SK-N-SH (cell line): ENCODE measurements at regions not wholly inside any gene's neighbourhood (a gene's known extent, or its start where the extent isn't known, plus 50 kb on each side); places are given as distances from the start of the nearest gene placed in this dataset.

Experiments used
- CTCF ChIA-PET: fragments of 300-600, 350-600 bp; formaldehyde crosslinking; extraction: SDS; loops from one replicate; lab custom pipeline; 2021; lab: Yijun Ruan, JAX
- POLR2A ChIA-PET: fragments of 350-600 bp; sonication (Branson Sonifier 250); formaldehyde crosslinking; extraction: SDS; loops from one replicate; lab custom pipeline; 2020; ENCODE audit warnings: antibody characterized with exemption, inconsistent platforms; lab: Yijun Ruan, JAX
- DNase-seq: peaks from one replicate; pipeline ENCODE4 v3.0.0; 2012
- H2AFZ ChIP-seq: fragments of 200-600 bp; sonication (generic); 2 replicates; pipeline ENCODE4 v1.8.1; 2016; ENCODE audit warnings: antibody characterized with exemption, mild to moderate bottlenecking, low read depth
- H3F3A ChIP-seq: fragments of 200-600 bp; sonication (generic); replicated peaks from 2 replicates; pipeline ENCODE3; 2016; ENCODE audit warnings: antibody characterized with exemption, mild to moderate bottlenecking; ENCODE audit not compliant: insufficient read depth
- H3K27ac ChIP-seq, 2 experiments: fragments of 200-500 bp in 1 of 2; fragments of 200-600 bp in 1 of 2; sonication (Bioruptor generic) in 1 of 2; sonication (generic), shearing (Covaris generic) in 1 of 2; 2 replicates each; pipeline versions ENCODE4 v1.5.1 to v1.6.1; 2014 to 2016; ENCODE audit warnings: low read depth in 2 of 2, inconsistent platforms in 1 of 2, low read length in 1 of 2, mild to moderate bottlenecking in 1 of 2, mixed read lengths in 1 of 2
- H3K27me3 ChIP-seq: fragments of 200-600 bp; sonication (generic), shearing (Covaris generic); 2 replicates; pipeline ENCODE4 v1.6.1; 2016; ENCODE audit warnings: mixed run types; ENCODE audit not compliant: insufficient read depth
- H3K36me3 ChIP-seq, 2 experiments: fragments of 200-500 bp in 1 of 2; fragments of 200-600 bp in 1 of 2; sonication (Bioruptor generic) in 1 of 2; sonication (generic) in 1 of 2; replicated peaks in 1 of 2; 2 replicates each; pipeline versions ENCODE3 to v1.5.1; 2014 to 2016; ENCODE audit warnings: low read length in 1 of 2, mild to moderate bottlenecking in 1 of 2; ENCODE audit not compliant: insufficient read depth in 2 of 2, control insufficient read depth in 1 of 2
- H3K4me1 ChIP-seq, 2 experiments: fragments of 200-500 bp in 1 of 2; fragments of 200-600 bp in 1 of 2; sonication (Bioruptor generic) in 1 of 2; sonication (generic), shearing (Covaris generic) in 1 of 2; 2 replicates each; pipeline versions ENCODE4 v1.5.1 to v1.6.1; 2014 to 2016; ENCODE audit warnings: low read depth in 1 of 2, low read length in 1 of 2, mixed run types in 1 of 2; ENCODE audit not compliant: insufficient read depth in 2 of 2, control insufficient read depth in 1 of 2
- H3K4me2 ChIP-seq: fragments of 200-600 bp; sonication (generic), shearing (Covaris generic); 2 replicates; pipeline ENCODE4 v1.6.1; 2017; ENCODE audit warnings: mixed run types
- H3K4me3 ChIP-seq, 2 experiments: fragments of 200-500 bp in 1 of 2; fragments of 200-600 bp in 1 of 2; sonication (Bioruptor generic) in 1 of 2; sonication (generic), shearing (Covaris generic) in 1 of 2; 2 replicates each; pipeline versions ENCODE4 v1.5.1 to v1.8.1; 2014 to 2016; ENCODE audit warnings: low read depth in 2 of 2, inconsistent platforms in 1 of 2, low read length in 1 of 2, mild to moderate bottlenecking in 1 of 2, mixed read lengths in 1 of 2, moderate library complexity in 1 of 2
- H3K79me2 ChIP-seq: fragments of 200-600 bp; sonication (generic); 2 replicates; pipeline ENCODE4 v1.8.1; 2017; ENCODE audit warnings: mild to moderate bottlenecking; ENCODE audit not compliant: insufficient read depth
- H3K9ac ChIP-seq: fragments of 200-600 bp; sonication (generic); 2 replicates; pipeline ENCODE4 v1.6.1; 2017; ENCODE audit warnings: mixed run types
- H3K9me2 ChIP-seq: fragments of 200-600 bp; sonication (generic); 2 replicates; pipeline ENCODE4 v1.6.1; 2017; ENCODE audit warnings: mixed run types
- H3K9me3 ChIP-seq: fragments of 200-600 bp; sonication (generic); 2 replicates; pipeline ENCODE4 v1.6.1; 2017; ENCODE audit warnings: mixed run types, mild to moderate bottlenecking, moderate library complexity
- H4K20me1 ChIP-seq: fragments of 200-600 bp; sonication (generic); 2 replicates; pipeline ENCODE4 v1.6.1; 2017; ENCODE audit warnings: mild to moderate bottlenecking, mixed run types; ENCODE audit not compliant: insufficient read depth
- ELF1 ChIP-seq: IDR thresholded peaks from 2 replicates; pipeline ENCODE4 v1.4.0; 2012
- EZH2phosphoT487 ChIP-seq: fragments of 200-600 bp; sonication (generic); IDR thresholded peaks from 2 replicates; pipeline ENCODE4 v1.6.1; 2017; ENCODE audit warnings: low read depth, mixed run types, mild to moderate bottlenecking, antibody characterized with exemption, moderate library complexity, borderline replicate concordance
- FOSL2 ChIP-seq: IDR thresholded peaks from 2 replicates; pipeline ENCODE4 v1.4.0; 2012; ENCODE audit warnings: low read depth, mild to moderate bottlenecking, moderate library complexity, borderline replicate concordance
- GABPA ChIP-seq: IDR thresholded peaks from 2 replicates; pipeline ENCODE4 v1.4.0; 2012; ENCODE audit warnings: low read depth, mild to moderate bottlenecking
- GATA2 ChIP-seq: sonication (generic); formaldehyde crosslinking; IDR thresholded peaks from 2 replicates; pipeline ENCODE4 v1.5.0; 2020; ENCODE audit warnings: mild to moderate bottlenecking, missing genetic modification reagents
- MAX ChIP-seq: IDR thresholded peaks from 2 replicates; pipeline ENCODE4 v1.4.0; 2012; ENCODE audit warnings: low read depth
- MEF2A ChIP-seq: IDR thresholded peaks from 2 replicates; pipeline ENCODE4 v1.4.0; 2012; ENCODE audit warnings: low read depth, borderline replicate concordance
- NRF1 ChIP-seq: IDR thresholded peaks from 2 replicates; pipeline ENCODE4 v1.6.1; 2012; ENCODE audit warnings: low read depth, mild to moderate bottlenecking, low read length
- RAD21 ChIP-seq: IDR thresholded peaks from 2 replicates; pipeline ENCODE4 v1.6.1; 2012; ENCODE audit warnings: mild to moderate bottlenecking, low read length
- REST ChIP-seq: IDR thresholded peaks from 2 replicates; pipeline ENCODE4 v1.6.1; 2012; ENCODE audit warnings: mild to moderate bottlenecking, low read depth, low read length, moderate library complexity
- RXRA ChIP-seq: IDR thresholded peaks from 2 replicates; pipeline ENCODE4 v1.4.0; 2012; ENCODE audit warnings: low read depth, mild to moderate bottlenecking, borderline replicate concordance
- SIN3A ChIP-seq: IDR thresholded peaks from 2 replicates; pipeline ENCODE4 v1.6.1; 2012; ENCODE audit warnings: low read depth, mild to moderate bottlenecking, low read length, moderate library complexity, borderline replicate concordance
- SMC3 ChIP-seq: IDR thresholded peaks from 2 replicates; pipeline ENCODE4 v1.6.1; 2012; ENCODE audit warnings: low read depth, low read length, improper control_type of control experiment
- WGBS: methylation state at CpG from one replicate; pipeline ENCODE4 v1.1.6; 2017; ENCODE audit warnings: low lambda C conversion rate; 5-methylcytosine and 5-hydroxymethylcytosine counted together
- TF ChIP-seq, protein P1 (sequence below): IDR thresholded peaks from 2 replicates; pipeline ENCODE4; 2012
- TF ChIP-seq, protein P2 (sequence below): fragments of 200-600 bp; sonication (generic); IDR thresholded peaks from 2 replicates; pipeline ENCODE4 v1.6.1; 2017; ENCODE audit warnings: antibody characterized with exemption, mild to moderate bottlenecking, moderate library complexity
- TF ChIP-seq, protein P3 (sequence below): fragments of 150-350 bp; IDR thresholded peaks from 2 replicates; pipeline ENCODE4 v1.6.1; 2016; ENCODE audit warnings: mild to moderate bottlenecking, low read depth, low read length

DNA sequence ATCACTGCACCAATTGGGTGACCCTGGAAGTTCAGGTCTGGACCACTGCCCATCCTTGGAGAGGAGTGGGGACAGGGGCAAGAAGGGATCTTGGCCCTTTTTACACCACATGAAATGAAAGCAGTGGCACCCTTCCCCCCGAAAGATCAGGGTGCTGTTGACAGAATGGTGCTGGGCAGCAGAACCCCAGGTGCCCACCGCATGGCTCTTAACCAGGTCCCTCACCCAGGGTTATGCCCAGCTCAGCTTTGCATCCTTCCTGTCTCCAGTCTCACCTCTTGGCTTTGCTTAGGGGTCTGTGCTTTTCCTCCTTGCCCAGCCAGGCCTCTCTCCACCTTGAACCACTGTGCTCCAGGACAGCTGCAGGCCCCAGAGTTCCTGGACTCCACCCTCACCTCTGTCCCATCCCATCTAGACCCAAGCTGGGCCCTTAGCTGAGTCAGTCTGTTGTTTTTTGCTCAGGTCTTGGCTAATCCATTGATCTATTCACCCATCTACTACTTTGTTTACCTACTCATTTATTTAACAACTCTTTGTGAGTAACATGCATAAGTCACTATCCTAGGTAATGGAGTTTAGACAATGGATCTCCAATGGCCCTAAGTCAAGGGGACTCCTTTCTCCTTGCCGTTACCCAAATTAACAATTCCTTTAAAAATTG, 77.1 kb upstream of the PRR23E start:
- POLR2A ChIA-PET = no interaction called here
- WGBS = 69% methylated on average over 2 of the region's 3 CpGs

GRCh38 chr3:127118366-127118765, 74.6 kb upstream of the PRR23E start:
- CTCF ChIA-PET = interaction anchor here (1.6 kb wide), 1 partner anchor 38 kb away, joined by 3 read pairs; no protein-coding TSS in a partner anchor
- H3K4me2 ChIP-seq = no peak overlapping the region
- no peaks in the 10 kb centered on the region for H4K20me1 ChIP-seq
- no peaks in the 10 kb centered on the region for H3F3A ChIP-seq
- no peak overlapping the region for H3K27ac ChIP-seq
- POLR2A ChIA-PET = no interaction called here
- no peak overlapping the region for H2AFZ ChIP-seq
- no peak overlapping the region for H3K9ac ChIP-seq
- DNase-seq = no peak
- H3K27me3 ChIP-seq = no peaks in the 10 kb centered on the region
- no peak overlapping the region for H3K4me3 ChIP-seq
- peaks cover 0 to 19% of the 10 kb centered on the region in 2 experiments; a peak in 1 of 4 replicates for H3K4me1 ChIP-seq
- no peaks in the 10 kb centered on the region for H3K9me3 ChIP-seq
- no peaks in the 10 kb centered on the region for H3K79me2 ChIP-seq
- no peaks in the 10 kb centered on the region for H3K36me3 ChIP-seq
- 57% methylated on average over 3 of the region's 3 CpGs for WGBS
- no peaks in the 10 kb centered on the region for H3K9me2 ChIP-seq
- no peak for TF ChIP-seq NRF1
- TF ChIP-seq, protein P1, sequence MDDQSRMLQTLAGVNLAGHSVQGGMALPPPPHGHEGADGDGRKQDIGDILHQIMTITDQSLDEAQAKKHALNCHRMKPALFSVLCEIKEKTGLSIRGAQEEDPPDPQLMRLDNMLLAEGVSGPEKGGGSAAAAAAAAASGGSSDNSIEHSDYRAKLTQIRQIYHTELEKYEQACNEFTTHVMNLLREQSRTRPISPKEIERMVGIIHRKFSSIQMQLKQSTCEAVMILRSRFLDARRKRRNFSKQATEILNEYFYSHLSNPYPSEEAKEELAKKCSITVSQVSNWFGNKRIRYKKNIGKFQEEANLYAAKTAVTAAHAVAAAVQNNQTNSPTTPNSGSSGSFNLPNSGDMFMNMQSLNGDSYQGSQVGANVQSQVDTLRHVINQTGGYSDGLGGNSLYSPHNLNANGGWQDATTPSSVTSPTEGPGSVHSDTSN = no peak
- TF ChIP-seq SMC3 = no peak
- no peak for TF ChIP-seq GATA2
- no peak for TF ChIP-seq SIN3A
- TF ChIP-seq FOSL2 = no peak
- no peak for TF ChIP-seq GABPA
- TF ChIP-seq MEF2A = no peak
- TF ChIP-seq, protein P2, sequence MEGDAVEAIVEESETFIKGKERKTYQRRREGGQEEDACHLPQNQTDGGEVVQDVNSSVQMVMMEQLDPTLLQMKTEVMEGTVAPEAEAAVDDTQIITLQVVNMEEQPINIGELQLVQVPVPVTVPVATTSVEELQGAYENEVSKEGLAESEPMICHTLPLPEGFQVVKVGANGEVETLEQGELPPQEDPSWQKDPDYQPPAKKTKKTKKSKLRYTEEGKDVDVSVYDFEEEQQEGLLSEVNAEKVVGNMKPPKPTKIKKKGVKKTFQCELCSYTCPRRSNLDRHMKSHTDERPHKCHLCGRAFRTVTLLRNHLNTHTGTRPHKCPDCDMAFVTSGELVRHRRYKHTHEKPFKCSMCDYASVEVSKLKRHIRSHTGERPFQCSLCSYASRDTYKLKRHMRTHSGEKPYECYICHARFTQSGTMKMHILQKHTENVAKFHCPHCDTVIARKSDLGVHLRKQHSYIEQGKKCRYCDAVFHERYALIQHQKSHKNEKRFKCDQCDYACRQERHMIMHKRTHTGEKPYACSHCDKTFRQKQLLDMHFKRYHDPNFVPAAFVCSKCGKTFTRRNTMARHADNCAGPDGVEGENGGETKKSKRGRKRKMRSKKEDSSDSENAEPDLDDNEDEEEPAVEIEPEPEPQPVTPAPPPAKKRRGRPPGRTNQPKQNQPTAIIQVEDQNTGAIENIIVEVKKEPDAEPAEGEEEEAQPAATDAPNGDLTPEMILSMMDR = no peak
- no peak for TF ChIP-seq MAX
- TF ChIP-seq, protein P3, sequence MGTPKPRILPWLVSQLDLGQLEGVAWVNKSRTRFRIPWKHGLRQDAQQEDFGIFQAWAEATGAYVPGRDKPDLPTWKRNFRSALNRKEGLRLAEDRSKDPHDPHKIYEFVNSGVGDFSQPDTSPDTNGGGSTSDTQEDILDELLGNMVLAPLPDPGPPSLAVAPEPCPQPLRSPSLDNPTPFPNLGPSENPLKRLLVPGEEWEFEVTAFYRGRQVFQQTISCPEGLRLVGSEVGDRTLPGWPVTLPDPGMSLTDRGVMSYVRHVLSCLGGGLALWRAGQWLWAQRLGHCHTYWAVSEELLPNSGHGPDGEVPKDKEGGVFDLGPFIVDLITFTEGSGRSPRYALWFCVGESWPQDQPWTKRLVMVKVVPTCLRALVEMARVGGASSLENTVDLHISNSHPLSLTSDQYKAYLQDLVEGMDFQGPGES = no peak
- TF ChIP-seq ELF1 = no peak

More for the DNA sequence above, 77.1 kb upstream of the PRR23E start:
- no peaks in the 10 kb centered on the region for H4K20me1 ChIP-seq
- H3K79me2 ChIP-seq = no peaks in the 10 kb centered on the region
- no peak overlapping the region for H3K27ac ChIP-seq
- H3K9ac ChIP-seq = no peak overlapping the region
- H3K4me1 ChIP-seq = peaks cover 0 to 22% of the 10 kb centered on the region in 2 experiments; a peak in 1 of 4 replicates
- H3K9me3 ChIP-seq = peaks cover 13% of the 10 kb centered on the region; the same call in 1 of the 2 replicates
- no peak overlapping the region for H3K4me3 ChIP-seq
- no peak for DNase-seq
- H3K27me3 ChIP-seq = no peaks in the 10 kb centered on the region
- no peaks in the 10 kb centered on the region for H3F3A ChIP-seq
- H3K36me3 ChIP-seq = no peaks in the 10 kb centered on the region
- no peaks in the 10 kb centered on the region for H3K9me2 ChIP-seq
- no peak overlapping the region for H3K4me2 ChIP-seq
- CTCF ChIA-PET = interaction anchor here (1.0 to 1.3 kb wide), 2 partner anchors 23 to 432 kb away, joined by 3 read pairs; no protein-coding TSS in a partner anchor
- TF ChIP-seq NRF1 = no peak
- TF ChIP-seq RAD21 = no peak
- TF ChIP-seq RXRA = no peak
- no peak for TF ChIP-seq EZH2phosphoT487
- no peak for TF ChIP-seq REST
- TF ChIP-seq SMC3 = no peak
- H2AFZ ChIP-seq = no peak overlapping the region
